Medulla oblongata (tissue), 1 donor: ENCODE measurements at regions not wholly inside any gene's neighbourhood (a gene's known extent, or its start where the extent isn't known, plus 50 kb on each side); places are given as distances from the start of the nearest gene placed in this dataset.
"Not testable (repeated sequence)": the region's sequence is repeated elsewhere in the genome, so short reads cannot be mapped to it uniquely, and the experiment has no call there.

Experiments used
- DNase-seq: peaks from one replicate; pipeline ENCODE4 v3.0.0-alpha.2; 2015; ENCODE audit errors: extremely low spot score

GRCh38 chr9:119763260-119763659 is 394.0 kb upstream of the BRINP1 start:
- no peak for DNase-seq

- DNase-seq: no peak
Observed at GRCh38 chr9:119761812-119762211, 392.6 kb upstream of the BRINP1 start.

DNA sequence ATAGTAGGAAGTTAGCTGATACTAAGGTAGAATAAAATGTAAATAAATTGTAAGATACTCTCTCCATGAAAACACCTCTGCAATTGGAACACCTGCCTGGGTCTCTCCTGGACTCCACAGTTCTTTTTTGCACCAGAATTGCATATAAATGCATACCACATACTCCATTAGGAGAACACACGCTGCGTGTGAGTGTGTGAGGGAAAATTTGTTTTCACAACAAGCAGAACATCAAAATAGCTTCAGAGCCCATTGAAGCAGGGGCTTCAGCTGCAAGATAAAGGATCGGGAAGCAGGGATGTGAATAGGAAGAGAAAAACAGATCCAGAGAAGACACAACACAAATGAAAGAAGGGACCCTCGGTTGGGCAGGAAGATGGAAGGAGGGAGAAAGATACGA is 389.8 kb upstream of the BRINP1 start:
- no peak for DNase-seq

GRCh38 chr9:119758241-119758640 is 389.0 kb upstream of the BRINP1 start:
- no peak for DNase-seq

GRCh38 chr9:119739476-119739875 is 370.2 kb upstream of the BRINP1 start:
- DNase-seq: no peak

- DNase-seq: no peak
Observed at GRCh38 chr9:119736491-119737454, 367.5 kb upstream of the BRINP1 start.

GRCh38 chr9:119727988-119728387 is 358.8 kb upstream of the BRINP1 start:
- DNase-seq: no peak

DNA sequence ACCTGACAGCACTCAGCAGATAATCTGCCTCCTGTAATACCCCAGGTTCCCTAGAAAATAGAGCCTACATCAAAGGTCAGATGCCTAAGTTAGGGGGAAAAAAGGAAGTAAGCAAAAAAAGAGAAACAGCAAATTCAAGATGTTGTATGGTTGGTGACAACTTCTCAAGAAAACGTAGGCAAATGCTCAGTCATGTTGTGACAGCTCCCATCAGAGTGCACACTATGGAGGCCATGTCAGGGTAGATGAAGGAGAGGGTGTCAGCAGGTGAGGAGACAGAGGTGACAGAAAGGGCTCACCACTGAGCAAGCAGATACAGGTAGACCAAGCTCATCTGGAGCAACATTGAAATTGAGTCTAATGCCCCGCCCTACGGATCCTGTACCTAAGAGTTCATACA is 356.8 kb upstream of the BRINP1 start:
- DNase-seq: no peak

DNA sequence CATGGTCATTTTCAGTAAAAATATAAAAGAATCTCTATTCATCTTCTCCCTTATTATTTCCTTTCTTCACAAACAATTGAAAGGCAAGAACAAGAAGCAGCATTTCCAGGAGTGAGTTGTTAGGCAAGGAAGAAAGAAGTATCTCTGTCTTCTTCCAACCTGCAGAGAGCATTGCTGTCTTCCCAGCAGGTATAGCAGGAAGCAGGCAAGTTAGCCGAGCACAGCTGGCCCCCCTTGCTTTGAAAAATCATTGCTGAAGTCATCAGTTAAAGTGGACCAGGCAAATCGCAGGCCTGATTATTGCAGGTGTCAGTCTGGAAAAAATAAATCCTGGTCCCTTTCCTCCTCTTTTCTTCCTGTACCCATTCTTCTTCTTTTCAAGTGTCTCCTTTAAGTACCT is 353.1 kb upstream of the BRINP1 start:
- no peak for DNase-seq

DNA sequence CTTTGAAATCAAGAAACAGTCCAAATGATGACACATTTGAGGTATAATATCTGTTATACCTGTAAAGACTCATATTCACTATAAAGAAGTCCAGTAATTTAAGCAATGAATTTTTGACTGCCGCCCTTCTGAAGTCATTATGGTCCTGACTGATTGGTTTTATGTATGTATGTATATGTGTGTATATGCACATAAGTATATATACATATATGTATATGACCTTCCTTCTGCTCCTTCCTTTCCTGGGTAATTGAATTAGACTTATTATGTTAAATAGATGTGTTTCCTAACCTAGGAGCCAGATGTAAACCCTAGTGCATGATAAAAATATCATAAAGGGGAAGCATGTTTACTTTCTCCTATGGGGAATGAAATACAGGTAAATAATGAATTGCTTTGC is 343.1 kb upstream of the BRINP1 start:
- DNase-seq: no peak

DNA sequence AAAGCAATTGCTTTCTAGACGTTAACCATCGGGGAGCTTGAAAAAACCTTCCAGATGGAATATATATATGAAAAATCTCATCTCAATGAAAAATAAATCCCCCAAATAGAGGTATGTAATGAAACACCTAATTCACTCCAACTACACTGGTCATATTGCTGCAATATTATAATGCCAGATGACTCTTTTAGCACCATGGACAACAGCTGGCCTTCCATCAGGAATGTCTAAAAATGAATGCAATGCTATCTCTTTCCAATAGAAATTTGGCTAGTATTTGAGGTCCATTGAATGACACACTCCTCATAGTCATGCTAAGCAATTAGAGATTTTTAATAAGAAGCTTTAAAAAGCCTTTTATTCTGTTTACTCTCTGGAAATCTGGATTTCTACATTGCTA is 340.2 kb upstream of the BRINP1 start:
- DNase-seq: no peak

DNA sequence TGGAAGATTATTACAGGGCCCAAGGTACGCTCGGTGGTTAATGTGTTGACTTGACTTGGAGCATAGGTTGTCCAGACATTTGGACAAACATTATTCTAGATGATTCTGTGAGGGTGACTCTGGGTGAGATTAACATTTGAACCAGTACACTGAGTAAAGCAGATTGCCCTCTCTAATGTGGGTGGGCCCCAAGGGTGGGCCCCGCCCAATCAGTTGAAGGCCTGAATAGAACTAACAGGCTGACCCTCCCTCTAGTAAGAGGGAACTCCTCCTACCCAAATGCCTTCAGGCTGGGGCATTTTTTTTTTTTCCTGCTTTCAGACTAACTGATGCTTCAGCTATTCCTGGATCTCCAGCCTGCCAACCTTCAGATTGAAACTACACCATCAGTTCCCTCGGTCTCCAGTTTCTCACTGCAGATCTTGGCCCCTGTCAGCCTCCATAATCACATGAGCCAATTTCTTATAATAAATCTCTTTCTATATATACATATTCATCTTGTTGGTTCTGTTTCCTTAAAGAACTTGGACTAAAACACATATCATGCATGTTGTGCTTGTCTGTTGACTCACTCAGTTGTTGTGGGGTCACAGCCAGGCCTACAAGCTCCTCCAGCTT is 338.1 kb upstream of the BRINP1 start:
- no peak for DNase-seq

- no peak for DNase-seq
Observed at GRCh38 chr9:119701651-119702050, 332.4 kb upstream of the BRINP1 start.

DNA sequence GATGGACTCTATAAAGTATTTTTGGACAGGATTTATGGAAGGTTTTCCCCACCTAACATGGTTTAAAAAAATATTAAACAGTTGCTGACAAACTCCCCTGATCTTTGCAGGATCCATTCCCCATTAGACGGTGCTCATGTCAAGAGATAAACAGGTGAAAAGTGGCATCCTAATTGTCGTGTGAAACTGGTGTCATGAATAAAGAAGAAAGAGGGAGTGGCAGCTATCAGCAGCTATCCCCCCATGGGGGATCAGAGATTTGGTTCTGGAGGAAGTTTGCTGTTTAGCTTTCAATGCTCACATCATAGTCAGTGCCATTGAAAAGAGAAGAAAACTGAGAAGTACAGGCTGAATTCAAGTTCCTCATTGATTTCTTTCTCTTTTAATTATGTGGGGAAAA is 329.3 kb upstream of the BRINP1 start:
- DNase-seq: no peak

- no peak for DNase-seq
Observed at GRCh38 chr9:119697996-119698395, 328.8 kb upstream of the BRINP1 start.

DNA sequence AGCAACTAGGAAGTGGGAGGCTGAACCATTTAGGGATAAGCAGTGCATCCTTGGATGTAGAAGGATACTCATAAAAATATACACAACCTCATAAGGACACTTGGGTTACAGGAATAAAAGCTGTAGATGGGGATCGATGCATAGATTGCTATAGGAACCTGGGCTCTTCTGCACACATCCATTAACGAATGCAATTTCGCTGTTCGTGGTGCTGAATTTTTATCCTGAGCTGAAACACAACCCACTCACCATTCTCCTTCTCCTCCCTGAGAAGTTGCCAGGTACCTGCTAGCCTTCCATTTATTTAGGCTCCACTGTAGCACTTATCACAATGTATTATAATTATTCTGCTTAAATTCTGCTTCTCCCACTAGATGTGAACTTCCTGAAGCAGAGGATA is 320.6 kb upstream of the BRINP1 start:
- DNase-seq: no peak

- no peak for DNase-seq
Observed at GRCh38 chr9:119688547-119688946, 319.3 kb upstream of the BRINP1 start.

- DNase-seq: no peak
Observed at GRCh38 chr9:119677811-119678505, 308.7 kb upstream of the BRINP1 start.

DNA sequence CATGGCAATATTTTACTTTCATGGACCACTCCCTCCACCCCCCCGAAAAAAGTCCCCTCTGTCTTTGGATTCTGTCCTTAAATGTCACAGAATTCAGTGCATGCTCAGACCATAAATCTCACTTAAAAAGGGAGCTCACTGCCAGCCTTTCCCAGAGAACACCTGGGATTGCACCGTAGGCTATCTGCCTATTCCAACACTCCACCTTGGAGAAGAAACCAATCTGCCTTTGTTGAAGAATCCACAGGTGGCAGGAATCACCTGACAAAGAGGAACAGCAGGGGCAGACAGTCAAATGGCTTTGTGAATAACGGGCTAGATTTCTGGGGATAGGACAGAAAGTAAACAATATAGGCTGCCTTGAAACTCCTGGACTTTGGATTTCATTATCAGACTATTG is 306.7 kb upstream of the BRINP1 start:
- no peak for DNase-seq

DNA sequence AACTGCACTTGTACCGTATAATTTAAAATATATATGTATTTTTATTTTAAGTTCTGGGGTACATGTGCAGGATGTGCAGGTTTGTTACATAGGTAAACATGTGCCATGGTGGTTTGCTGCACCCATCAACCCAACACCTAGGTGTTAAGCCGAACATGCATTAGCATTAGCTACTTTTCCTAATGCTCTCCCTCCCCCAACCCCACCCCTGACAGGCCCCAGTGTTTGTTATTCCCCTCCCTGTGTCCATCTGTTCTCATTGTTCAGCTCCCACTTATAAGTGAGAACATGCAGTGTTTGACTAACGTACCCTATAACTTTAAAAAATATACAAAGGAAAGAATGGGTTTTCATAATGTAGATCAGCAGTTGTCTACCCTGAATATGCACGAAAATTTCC is 303.5 kb upstream of the BRINP1 start:
- DNase-seq: not testable (repeated sequence)

DNA sequence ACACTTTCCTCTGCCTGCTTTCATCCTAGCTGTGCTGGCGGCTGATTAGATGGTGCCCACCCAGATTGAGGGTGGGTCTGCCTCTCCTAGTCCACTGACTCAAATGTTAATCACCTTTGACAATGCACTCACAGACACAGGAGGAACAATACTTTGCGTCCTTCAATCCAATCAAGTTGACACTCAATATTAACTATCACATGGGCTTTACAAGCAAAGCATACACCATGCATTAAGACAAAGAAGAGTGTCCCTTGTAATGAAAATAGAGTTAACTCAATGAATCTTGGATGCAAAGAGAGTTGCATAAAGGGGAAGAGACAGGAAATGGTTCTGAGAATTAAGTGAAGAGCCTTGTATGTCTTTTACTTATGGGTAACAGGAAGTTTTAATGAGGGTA is 298.7 kb upstream of the BRINP1 start:
- no peak for DNase-seq

DNA sequence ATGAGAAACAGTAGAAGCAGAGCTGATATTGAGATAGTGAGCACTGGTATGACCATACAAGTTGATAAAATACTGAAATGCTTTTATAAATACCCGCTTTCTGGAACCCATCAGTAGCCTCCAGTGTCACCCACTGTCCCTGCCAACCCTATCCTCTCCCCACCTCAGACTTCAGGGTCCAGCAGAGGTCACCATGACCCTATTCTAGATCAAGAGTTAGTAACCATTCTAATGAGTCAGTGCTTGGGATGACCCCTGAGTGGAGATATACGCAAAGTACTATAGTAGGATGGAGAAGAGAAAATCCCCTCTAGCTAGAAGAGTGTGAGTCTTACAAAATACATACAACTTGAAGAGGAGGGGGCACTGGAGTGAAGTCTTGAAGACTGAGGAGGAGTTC is 297.9 kb upstream of the BRINP1 start:
- peak; percentile 5 for DNase-seq

DNA sequence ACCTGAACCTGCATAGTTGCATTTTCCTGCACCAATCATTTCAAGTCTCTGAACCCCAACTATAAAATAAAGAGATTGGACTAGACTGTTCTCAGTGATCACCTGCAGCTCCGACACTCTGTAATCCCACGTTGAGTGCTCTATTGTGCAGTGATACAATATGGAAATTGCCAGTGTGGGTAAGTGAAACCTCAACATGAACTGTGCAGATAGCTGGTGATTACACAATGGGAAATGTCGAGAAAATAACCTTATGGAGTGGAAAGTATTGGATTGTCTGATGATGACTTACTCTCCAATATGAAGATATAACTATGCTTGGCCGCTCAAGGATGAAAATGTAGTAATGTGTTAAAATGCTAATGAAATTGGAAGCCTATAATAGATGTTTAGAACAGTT is 293.1 kb upstream of the BRINP1 start:
- DNase-seq: no peak
